ENCODE measurements at regions not wholly inside any gene's neighbourhood (a gene's known extent, or its start where the extent isn't known, plus 50 kb on each side); places are given as distances from the start of the nearest gene placed in this dataset.

DNA sequence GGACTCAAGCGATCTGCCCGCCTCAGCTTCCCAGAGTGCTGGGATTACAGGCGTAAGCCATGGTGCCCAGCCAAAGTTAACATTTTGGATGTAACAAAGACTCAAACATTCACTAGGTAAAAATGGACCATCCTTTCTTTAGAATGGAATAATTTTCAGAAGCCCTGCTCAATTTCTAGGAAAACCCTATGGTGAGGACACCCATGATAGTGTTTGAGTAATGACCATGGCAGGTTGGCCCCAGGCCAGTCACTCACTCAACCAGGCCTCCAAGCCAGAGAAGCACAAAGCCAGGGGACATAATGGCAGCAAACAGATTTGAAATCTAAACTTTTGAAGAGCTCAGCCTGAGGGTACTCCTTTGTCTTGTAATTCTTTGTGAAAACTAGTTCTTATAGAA lies 59.9 kb upstream of the GPR6 start:
- Histone ChIP-seq H4K20me1 (replicated peaks; ENCODE audit: insufficient read depth) (no peaks in the 10 kb centered on the region), H3K79me2 (replicated peaks; ENCODE audit: insufficient read depth) (no peaks in the 10 kb centered on the region), H3F3A (replicated peaks; ENCODE audit: low read depth) (no peaks in the 10 kb centered on the region), H3K27ac (ENCODE audit: low read depth) (no peak overlapping the region), H3K4me1 (ENCODE audit: insufficient read depth) (no peaks in the 10 kb centered on the region), H3K4me3 (no peak overlapping the region), H2AFZ (no peak overlapping the region), H3K4me2 (no peak overlapping the region), H3K27me3 (ENCODE audit: insufficient read depth) (no peaks in the 10 kb centered on the region), H3K9me2 (ENCODE audit: insufficient read depth) (peaks cover 5% of the 10 kb centered on the region; the same call in 1 of the 2 replicates), H3K36me3 (ENCODE audit: insufficient read depth) (no peaks in the 10 kb centered on the region)
- H3K36me3 Mint-ChIP-seq (ENCODE audit: low read depth), result no peaks in the 10 kb centered on the region
- TF ChIP-seq, protein P1, sequence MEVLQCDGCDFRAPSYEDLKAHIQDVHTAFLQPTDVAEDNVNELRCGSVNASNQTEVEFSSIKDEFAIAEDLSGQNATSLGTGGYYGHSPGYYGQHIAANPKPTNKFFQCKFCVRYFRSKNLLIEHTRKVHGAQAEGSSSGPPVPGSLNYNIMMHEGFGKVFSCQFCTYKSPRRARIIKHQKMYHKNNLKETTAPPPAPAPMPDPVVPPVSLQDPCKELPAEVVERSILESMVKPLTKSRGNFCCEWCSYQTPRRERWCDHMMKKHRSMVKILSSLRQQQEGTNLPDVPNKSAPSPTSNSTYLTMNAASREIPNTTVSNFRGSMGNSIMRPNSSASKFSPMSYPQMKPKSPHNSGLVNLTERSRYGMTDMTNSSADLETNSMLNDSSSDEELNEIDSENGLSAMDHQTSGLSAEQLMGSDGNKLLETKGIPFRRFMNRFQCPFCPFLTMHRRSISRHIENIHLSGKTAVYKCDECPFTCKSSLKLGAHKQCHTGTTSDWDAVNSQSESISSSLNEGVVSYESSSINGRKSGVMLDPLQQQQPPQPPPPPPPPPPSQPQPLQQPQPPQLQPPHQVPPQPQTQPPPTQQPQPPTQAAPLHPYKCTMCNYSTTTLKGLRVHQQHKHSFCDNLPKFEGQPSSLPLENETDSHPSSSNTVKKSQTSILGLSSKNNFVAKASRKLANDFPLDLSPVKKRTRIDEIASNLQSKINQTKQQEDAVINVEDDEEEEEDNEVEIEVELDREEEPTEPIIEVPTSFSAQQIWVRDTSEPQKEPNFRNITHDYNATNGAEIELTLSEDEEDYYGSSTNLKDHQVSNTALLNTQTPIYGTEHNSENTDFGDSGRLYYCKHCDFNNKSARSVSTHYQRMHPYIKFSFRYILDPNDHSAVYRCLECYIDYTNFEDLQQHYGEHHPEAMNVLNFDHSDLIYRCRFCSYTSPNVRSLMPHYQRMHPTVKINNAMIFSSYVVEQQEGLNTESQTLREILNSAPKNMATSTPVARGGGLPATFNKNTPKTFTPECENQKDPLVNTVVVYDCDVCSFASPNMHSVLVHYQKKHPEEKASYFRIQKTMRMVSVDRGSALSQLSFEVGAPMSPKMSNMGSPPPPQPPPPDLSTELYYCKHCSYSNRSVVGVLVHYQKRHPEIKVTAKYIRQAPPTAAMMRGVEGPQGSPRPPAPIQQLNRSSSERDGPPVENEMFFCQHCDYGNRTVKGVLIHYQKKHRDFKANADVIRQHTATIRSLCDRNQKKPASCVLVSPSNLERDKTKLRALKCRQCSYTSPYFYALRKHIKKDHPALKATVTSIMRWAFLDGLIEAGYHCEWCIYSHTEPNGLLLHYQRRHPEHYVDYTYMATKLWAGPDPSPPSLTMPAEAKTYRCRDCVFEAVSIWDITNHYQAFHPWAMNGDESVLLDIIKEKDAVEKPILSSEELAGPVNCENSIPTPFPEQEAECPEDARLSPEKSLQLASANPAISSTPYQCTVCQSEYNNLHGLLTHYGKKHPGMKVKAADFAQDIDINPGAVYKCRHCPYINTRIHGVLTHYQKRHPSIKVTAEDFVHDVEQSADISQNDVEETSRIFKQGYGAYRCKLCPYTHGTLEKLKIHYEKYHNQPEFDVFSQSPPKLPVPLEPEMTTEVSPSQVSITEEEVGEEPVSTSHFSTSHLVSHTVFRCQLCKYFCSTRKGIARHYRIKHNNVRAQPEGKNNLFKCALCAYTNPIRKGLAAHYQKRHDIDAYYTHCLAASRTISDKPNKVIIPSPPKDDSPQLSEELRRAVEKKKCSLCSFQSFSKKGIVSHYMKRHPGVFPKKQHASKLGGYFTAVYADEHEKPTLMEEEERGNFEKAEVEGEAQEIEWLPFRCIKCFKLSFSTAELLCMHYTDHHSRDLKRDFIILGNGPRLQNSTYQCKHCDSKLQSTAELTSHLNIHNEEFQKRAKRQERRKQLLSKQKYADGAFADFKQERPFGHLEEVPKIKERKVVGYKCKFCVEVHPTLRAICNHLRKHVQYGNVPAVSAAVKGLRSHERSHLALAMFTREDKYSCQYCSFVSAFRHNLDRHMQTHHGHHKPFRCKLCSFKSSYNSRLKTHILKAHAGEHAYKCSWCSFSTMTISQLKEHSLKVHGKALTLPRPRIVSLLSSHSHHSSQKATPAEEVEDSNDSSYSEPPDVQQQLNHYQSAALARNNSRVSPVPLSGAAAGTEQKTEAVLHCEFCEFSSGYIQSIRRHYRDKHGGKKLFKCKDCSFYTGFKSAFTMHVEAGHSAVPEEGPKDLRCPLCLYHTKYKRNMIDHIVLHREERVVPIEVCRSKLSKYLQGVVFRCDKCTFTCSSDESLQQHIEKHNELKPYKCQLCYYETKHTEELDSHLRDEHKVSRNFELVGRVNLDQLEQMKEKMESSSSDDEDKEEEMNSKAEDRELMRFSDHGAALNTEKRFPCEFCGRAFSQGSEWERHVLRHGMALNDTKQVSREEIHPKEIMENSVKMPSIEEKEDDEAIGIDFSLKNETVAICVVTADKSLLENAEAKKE (CRISPR knock-in tag; IDR thresholded peaks at IDR 0.05), result no peak
- TF ChIP-seq POLR2AphosphoS5 (IDR thresholded peaks at IDR 0.05; ENCODE audit: low read depth), result no peak
- TF ChIP-seq EZH2 (IDR thresholded peaks at IDR 0.05; ENCODE audit: low read depth, unreplicated experiment), result no peak
- peaks cover 6% of the 10 kb centered on the region; the same call in 2 of the 3 replicates for H3K4me1 Mint-ChIP-seq
- no peak overlapping the region for H3K4me3 Mint-ChIP-seq
- H3K27me3 Mint-ChIP-seq (ENCODE audit: insufficient read depth, low read depth, poor library complexity), result peaks cover 4% of the 10 kb centered on the region
- DNase-seq (ENCODE audit: low spot score), result no peak
- no peak overlapping the region for H3K27ac Mint-ChIP-seq
- no peak for ATAC-seq
- H3K9me3 Mint-ChIP-seq, result no peaks in the 10 kb centered on the region; the same call in 2 of the 3 replicates

DNA sequence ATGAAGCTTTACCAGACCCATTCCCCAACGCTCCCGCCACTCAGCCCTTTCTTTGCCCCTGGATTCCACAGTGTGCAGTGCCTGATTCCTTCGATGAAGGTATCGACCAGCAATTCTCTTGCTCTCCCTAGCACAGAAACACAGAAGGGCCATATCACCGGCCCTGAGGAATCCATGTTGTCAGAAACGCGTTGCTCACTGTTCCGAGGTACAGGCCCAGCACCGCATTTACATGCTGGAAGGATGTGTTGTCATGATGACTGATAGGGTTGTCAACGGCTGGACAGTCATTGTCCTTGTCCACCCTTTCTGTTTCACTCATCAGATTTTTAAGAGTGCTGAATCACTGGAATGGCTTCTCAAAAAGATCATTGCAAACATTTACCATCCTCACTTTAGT lies 57.2 kb upstream of the GPR6 start:
- no peaks in the 10 kb centered on the region for H3K36me3 ChIP-seq (ENCODE audit: insufficient read depth)
- Mint-ChIP-seq H3K27ac (no peak overlapping the region), H3K4me3 (no peak overlapping the region), H3K36me3 (ENCODE audit: low read depth) (no peaks in the 10 kb centered on the region), H3K27me3 (ENCODE audit: insufficient read depth, low read depth, poor library complexity) (peaks cover 4% of the 10 kb centered on the region), H3K9me3 (no peaks in the 10 kb centered on the region), H3K4me1 (peaks cover 6% of the 10 kb centered on the region; the same call in 2 of the 3 replicates)
- no peaks in the 10 kb centered on the region for H4K20me1 ChIP-seq (replicated peaks; ENCODE audit: insufficient read depth)
- no peak overlapping the region for H2AFZ ChIP-seq
- H3K9me2 ChIP-seq (ENCODE audit: insufficient read depth), result 0 out of 2 replicates have a peak, but pooled peaks cover 2% of the 10 kb centered on the region
- no peaks in the 10 kb centered on the region for H3K79me2 ChIP-seq (replicated peaks; ENCODE audit: insufficient read depth)
- no peak overlapping the region for H3K4me2 ChIP-seq
- H3K4me3 ChIP-seq, result no peak overlapping the region
- ATAC-seq, result no peak
- no peaks in the 10 kb centered on the region for H3K27me3 ChIP-seq (ENCODE audit: insufficient read depth)
- no peaks in the 10 kb centered on the region for H3K4me1 ChIP-seq (ENCODE audit: insufficient read depth)
- no peaks in the 10 kb centered on the region for H3F3A ChIP-seq (replicated peaks; ENCODE audit: low read depth)
- no peak overlapping the region for H3K27ac ChIP-seq (ENCODE audit: low read depth)
- no peak for DNase-seq (ENCODE audit: low spot score)
- TF ChIP-seq ZNF331 (CRISPR knock-in tag; IDR thresholded peaks at IDR 0.05; ENCODE audit: low read depth) (no peak), POLR2AphosphoS5 (IDR thresholded peaks at IDR 0.05; ENCODE audit: low read depth) (no peak), NANOG (IDR thresholded peaks at IDR 0.05; ENCODE audit: borderline replicate concordance) (no peak), STAT1 (IDR thresholded peaks at IDR 0.05; ENCODE audit: unreplicated experiment) (no peak)
- TF ChIP-seq, protein P1 (CRISPR knock-in tag; IDR thresholded peaks at IDR 0.05), result no peak

All from GM23338 (cell line).